NCI-H526 treated with DMSO at 0.1 percent for 48 hours (cell line): ENCODE measurements at regions not wholly inside any gene's neighbourhood (a gene's known extent, or its start where the extent isn't known, plus 50 kb on each side); places are given as distances from the start of the nearest gene placed in this dataset.

ENCODE experiments used
- DNase-seq: peaks from one replicate; lab custom pipeline; 2025; lab: John Stamatoyannopoulos, UW

- no peak for DNase-seq
Measured at GRCh38 chr13:97057176-97057575, 62.9 kb upstream of the OXGR1 start.

GRCh38 chr13:97058391-97058790 lies 64.1 kb upstream of the OXGR1 start:
- DNase-seq, result no peak

DNA sequence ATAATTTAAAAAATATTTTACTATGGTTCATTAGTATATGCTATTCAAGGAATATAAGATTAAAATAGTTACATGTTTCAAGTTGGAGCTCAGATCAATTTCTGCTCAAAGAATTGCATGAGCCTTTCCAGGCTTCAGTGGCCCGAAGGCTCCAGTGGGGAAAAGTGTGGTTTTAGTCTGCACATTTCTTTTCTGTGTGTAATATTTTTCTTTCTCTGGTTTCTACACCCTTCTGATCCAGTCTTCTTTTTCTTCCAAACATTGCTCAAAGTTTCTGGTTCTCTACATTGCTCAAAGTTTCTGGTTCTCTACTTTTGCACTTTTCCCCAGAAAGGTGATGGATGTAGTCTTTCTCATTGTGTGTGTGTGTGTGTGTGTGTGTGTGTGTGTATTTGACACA lies 64.7 kb upstream of the OXGR1 start:
- DNase-seq, result no peak

- no peak for DNase-seq
Measured at GRCh38 chr13:97067017-97067895, 73.0 kb upstream of the OXGR1 start.

GRCh38 chr13:97068151-97068550 lies 73.9 kb upstream of the OXGR1 start:
- DNase-seq, result no peak

DNA sequence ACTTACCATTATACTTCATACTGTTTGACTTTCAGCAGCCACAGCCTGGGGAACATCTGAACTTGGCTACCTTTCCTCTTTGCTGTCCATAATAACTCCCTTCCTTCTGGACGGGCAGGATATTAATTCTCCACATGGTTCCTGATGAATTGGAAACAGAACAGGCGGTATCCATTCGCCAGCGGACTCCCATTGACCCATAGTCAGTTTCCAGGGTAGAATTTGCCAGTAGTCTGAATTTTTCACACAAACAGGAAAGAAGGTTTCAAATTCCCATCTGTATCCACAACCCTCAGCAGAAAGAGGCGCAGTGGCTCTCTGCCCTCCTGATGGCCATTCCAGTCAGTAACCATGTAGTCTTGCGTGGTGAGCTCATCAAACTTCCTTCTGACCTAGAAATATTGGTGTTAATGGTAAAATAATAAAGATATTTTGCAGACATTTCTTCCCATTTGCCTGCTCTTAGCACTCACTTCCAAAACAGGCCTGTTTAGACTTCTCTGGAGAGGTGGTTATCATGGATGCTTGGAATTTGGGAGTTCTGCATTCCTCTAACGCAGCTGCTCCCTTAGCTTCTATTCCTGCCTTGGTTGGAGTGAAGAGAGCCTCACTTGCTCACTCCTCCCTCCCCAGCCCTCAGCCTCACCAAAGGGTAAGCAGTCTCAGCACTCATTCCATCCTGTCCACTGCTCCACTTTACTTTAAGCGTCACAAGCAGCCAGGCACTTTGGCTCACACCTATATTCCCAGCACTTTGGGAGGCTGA lies 75.0 kb upstream of the OXGR1 start:
- no peak for DNase-seq

- DNase-seq, result no peak
Measured at GRCh38 chr13:97072297-97072696, 78.0 kb upstream of the OXGR1 start.

DNA sequence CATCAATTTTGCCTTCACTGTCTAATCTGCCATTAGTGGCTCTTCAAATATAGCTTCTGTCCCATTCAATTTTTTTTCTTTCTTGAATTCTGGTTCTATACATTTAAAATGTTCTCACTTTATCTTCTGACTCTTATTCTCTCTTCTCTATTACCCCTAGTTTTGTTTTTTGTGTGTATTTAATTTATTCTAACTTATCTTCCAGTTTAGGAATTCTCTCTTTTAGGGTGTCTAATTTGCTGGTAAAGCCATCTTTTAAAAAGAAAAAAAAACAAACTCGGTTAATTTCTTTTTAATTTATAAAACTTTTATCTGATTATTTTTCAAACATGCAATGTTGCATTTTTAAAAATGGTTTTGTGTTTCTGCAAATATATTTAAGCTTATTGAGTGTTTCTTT lies 80.3 kb upstream of the OXGR1 start:
- no peak for DNase-seq

GRCh38 chr13:97076898-97077297 lies 82.6 kb upstream of the OXGR1 start:
- no peak for DNase-seq

DNA sequence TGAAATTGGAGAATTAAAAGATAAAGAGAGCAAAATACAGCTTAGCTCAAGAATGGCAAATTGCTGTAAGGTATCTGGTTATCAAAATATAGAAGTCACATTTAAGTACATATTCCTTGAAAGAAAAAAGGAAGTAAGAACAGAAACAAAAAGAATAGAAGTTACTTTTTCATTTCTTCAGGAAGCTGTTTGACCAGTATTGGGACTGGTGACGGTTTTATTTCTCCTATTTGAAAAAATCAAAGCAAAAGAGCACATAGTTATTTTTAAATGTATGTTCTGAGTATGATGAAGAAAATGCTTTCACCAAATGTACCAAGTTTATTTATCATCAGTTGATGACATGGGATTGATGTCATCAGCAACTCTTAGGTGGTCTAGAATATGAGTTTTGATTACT lies 83.1 kb upstream of the OXGR1 start:
- no peak for DNase-seq

DNA sequence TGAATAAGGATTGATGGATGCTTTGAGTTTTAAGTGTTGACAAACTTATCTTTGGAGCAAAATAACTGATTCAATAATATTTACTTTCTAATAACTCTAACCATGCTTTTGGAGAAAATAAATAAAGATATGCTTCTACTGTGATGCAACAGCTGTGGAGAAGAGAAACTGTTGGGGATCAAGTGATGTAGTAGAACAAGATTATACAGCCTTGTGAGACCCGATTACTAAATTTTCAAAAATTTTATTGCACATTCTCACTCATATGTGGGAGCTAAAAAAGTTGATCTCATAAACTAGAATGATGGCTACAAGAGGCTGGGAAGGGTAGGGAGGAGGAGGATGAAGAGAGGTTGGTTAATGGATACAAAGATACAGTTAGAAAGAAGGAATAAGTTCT lies 85.5 kb upstream of the OXGR1 start:
- DNase-seq, result no peak

DNA sequence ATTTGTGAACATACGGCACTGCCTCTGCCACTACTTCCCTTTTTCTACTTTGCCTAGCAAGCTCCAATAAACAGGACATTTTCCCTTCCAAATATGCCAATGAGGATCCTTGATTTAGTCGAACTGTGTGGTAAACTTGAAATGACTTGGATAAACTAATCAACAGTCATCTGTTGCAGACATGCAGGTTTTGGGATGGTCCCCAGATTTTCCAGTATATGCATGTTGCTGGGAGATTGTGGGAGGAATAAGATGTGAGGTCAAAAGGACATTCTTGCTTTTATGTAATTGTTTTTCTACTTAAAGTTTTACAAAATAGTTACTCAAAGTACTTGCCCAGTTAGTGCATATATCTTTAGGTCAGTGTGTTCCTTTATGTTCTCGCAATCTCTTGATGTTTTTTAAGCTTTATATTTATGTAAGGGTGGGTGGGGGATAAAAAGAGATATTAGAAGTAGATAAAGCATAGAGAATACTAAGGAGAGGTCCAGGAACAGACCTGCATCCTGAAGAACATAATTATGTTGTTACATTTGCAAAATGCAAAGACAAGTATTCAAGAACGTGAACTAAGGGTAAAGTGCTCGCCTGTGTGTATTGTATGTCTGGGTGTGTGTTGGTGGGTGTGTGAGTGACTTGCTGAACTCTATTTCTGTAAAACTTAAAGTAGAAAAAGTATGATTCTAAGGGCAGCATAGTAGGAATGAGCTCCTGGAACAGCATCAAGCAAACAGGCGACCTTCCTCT lies 88.4 kb upstream of the OXGR1 start:
- DNase-seq, result no peak

DNA sequence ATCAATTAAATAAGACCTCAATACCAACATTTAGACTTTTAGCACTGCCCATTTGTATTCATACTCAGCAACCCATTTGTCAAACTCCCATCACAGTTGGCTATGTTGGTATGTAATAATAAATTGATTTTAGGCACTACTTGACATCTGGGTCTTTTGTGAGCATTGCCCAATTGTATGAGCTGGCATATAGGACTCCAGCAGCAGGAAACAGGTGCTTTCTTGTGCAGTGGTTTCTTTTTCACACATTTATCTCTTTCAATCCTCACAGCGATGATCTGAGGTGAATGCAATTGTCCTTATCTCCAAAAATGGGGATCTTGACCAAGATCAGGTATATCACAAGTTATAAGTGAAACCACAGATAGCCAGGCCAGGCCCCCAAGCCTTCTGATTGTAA lies 96.9 kb upstream of the OXGR1 start:
- no peak for DNase-seq

DNA sequence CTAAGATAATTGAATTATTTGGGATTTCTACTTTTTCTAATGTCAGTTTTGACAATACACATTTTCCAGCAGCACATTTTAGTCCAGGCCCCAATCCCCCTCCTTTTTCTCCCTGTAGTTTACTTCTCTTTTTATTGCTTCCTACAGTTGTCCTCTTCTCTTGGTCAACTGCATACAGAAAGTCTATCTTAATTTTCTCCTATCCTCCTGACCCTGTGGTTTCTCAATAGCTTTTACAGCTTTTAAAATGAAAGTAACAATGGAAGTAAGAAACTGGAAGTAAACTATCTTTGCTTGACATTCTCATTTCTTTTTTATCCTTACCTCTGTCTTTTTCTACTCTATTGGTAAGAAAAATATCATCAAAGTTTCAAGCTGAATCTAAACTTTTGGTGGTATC lies 106.5 kb upstream of the OXGR1 start:
- DNase-seq, result no peak

GRCh38 chr13:97101912-97102708 lies 107.8 kb upstream of the OXGR1 start:
- no peak for DNase-seq

GRCh38 chr13:97106323-97106722 lies 112.0 kb upstream of the OXGR1 start:
- no peak for DNase-seq

DNA sequence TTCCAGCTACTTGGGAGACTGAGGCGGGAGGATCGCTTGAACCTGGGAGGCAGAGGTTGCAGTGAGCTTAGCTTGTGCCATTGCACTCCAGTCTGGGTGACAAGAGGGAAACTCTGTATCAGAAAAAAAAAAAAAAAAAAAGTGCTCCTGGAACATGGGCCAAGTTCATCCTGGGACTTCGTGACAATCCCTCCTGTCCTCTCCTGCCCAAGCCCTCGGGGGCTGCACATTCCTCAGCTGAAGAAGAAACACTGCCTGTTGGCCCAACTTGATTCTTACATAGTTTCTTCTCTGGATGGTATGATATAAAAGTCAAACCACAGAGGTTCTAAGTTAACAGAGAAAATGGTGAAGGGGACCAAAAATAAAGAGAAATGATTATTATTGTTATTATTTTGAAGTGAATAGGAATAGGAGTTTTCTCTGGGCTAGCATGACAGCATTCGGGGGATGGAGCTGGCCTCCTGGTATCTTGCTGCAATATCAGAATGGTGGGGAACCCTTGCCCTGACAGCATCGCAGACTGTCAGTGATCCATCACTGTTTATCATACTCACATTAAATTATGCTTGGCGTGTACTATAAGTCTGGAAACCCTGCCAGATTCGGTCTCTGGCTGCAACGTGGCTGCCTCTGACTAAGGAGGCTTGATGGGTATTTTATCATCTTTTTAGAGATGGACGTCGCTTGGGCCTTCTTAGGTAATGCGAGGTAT lies 113.7 kb upstream of the OXGR1 start:
- no peak for DNase-seq

DNA sequence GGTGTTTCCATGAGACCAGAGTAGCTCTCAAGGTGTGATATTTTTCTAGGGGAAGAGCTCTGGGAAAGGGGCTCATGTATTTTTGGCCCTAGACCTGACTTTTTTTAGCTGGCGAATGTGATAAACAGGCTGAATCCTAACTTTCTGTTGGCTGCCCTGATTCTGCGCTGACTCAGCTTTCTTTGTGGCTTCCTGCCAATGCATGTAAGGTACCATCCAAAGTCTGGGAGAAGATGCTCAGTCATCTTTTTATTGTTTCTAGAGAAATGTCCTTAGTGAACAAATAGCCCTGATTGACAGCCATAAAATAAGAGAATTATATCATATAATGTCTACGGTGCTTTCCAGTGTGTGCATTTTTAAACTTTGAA lies 113.6 kb upstream of the MBNL2 start:
- no peak for DNase-seq

DNA sequence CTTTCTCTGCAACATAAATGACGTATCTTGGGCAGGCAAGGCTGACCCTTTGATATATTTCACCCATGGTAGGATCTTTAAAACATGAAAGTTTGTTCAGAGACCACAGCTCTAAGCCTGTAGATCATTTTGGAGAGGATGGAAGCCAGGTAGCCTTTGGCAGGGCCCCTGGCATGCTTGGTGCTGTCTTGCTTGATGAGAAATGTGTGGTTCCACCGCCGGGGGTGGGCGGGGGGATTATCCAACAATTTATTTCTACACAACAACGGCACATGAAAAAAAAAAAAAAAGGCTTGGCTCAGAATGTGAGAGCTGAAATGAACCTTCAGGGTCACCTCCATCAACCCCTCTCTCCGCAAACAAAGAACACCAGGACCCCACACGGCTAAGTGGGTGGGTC lies 112.9 kb upstream of the MBNL2 start:
- DNase-seq, result no peak

DNA sequence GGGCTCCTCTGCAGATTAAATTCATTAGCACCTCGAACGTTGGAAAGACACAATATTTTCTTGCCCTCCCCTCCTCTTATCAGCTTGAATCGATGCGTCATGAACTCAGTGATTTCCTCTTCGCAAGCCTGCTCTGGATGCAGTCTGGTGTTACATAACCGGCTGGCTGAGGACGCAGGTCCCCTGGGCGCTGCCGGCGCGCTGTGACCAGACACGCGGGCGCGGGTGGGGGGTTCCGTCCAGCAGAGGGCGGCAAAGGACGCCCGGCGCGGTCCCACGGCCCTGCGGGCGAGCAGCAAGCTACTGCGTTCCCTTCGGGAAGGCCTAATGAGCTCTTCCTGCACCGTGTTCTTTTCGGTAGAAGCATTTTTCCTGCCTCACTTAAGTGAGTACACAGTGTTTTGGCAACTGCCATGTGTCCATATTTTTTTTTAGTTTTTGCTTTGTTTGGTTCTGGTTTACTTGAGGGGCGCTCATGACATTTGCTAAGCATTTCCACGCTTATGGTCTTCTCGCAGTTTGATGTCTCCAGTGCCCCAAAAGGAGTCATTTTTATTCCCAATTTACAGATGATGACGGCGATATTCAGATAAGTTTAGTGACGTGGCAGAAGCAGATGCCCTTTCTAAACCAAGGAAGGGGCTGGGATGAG lies 112.2 kb upstream of the MBNL2 start:
- DNase-seq, result peak; percentile 72

DNA sequence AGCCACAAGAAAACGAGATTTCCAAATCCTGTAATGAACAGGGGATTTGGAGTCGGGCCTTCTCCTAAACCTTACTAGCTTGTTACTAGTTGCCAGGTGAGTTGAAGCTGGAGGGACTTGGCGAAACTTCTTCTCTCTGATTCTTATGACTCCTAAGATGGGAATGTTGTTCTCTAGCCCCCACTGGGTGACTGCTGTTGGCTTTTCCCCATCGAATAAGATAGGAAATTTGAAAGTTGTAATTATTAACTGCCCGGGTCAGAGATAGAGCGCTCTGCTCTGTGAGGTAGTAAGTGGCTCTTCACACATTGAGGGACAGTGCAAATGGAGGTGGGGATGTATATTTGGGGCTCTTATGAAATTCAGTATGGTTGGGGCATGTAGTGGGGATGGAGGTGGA lies 111.2 kb upstream of the MBNL2 start:
- no peak for DNase-seq
